GM12872 (cell line): ENCODE measurements at regions not wholly inside any gene's neighbourhood (a gene's known extent, or its start where the extent isn't known, plus 50 kb on each side); places are given as distances from the start of the nearest gene placed in this dataset.

Experiments
- CTCF ChIP-seq: IDR thresholded peaks from 3 replicates; pipeline ENCODE4 v1.5.1; 2011; ENCODE audit warnings: low read depth, mild to moderate bottlenecking, low read length, moderate library complexity; ENCODE audit not compliant: insufficient read depth

GRCh38 chr10:55441777-55442176, 640.7 kb upstream of the PCDH15 start:
- TF ChIP-seq CTCF, result no peak

- TF ChIP-seq CTCF, result no peak
These were observed 625.1 kb upstream of the PCDH15 start for GRCh38 chr10:55426138-55426537.

- no peak for TF ChIP-seq CTCF
These were observed 609.4 kb upstream of the PCDH15 start for GRCh38 chr10:55410415-55410885.

- no peak for TF ChIP-seq CTCF
These were observed 603.1 kb upstream of the PCDH15 start for GRCh38 chr10:55404094-55404493.

GRCh38 chr10:55400075-55400849, 599.2 kb upstream of the PCDH15 start:
- TF ChIP-seq CTCF, result no peak

- no peak for TF ChIP-seq CTCF
These were observed 597.5 kb upstream of the PCDH15 start for GRCh38 chr10:55398497-55398882.

- no peak for TF ChIP-seq CTCF
These were observed 596.9 kb upstream of the PCDH15 start for GRCh38 chr10:55397777-55398496.
